Kidney epithelial cell (primary cell): ENCODE measurements at regions not wholly inside any gene's neighbourhood (a gene's known extent, or its start where the extent isn't known, plus 50 kb on each side); places are given as distances from the start of the nearest gene placed in this dataset.
A peak's percentile ranks its signal among the peaks of the same experiment; 100 is the strongest.

ENCODE experiments used
- DNase-seq: peaks from one replicate; pipeline ENCODE4 v3.0.0-alpha.2; 2010; ENCODE audit warnings: low read depth
- H3K27me3 ChIP-seq: 2 replicates; pipeline ENCODE4 v1.6.0; 2011; ENCODE audit warnings: low read length; ENCODE audit not compliant: control insufficient read depth, insufficient read depth
- H3K36me3 ChIP-seq: 2 replicates; pipeline ENCODE4 v1.5.1; 2011; ENCODE audit warnings: low read length; ENCODE audit not compliant: control insufficient read depth, insufficient read depth
- H3K4me3 ChIP-seq: 2 replicates; pipeline ENCODE4 v1.5.1; 2011; ENCODE audit warnings: low read depth, mild to moderate bottlenecking, control low read depth, low read length
- TF ChIP-seq, protein P1 (sequence below): IDR thresholded peaks from 2 replicates; pipeline ENCODE4 v1.5.1; 2011; ENCODE audit warnings: mild to moderate bottlenecking, moderate library complexity, low read length, control low read depth, inconsistent platforms; ENCODE audit not compliant: insufficient read depth, poor library complexity, severe bottlenecking

DNA sequence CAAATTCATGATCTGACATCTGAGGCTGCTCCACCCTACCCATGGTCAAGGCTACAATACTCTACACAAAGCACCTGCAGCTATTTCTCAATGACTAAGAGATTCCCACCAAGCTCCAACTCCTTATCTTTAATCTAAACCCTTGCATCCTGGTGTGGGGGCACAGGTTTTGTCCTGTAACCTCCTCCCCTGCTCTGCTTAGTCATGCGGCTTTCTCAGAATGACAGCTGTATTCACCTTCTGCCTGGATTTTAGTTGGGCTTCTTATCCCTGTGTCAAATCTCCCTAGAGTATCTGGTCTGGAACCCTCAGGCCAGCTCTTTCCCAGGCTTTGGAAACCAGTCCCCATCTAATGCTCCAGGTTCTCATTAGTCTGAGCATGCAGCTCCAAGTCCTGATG, 159.0 kb downstream of the BARHL2 start:
- DNase-seq: no peak
- H3K27me3 ChIP-seq: no peaks in the 10 kb centered on the region
- no peaks in the 10 kb centered on the region for H3K36me3 ChIP-seq
- TF ChIP-seq, protein P1, sequence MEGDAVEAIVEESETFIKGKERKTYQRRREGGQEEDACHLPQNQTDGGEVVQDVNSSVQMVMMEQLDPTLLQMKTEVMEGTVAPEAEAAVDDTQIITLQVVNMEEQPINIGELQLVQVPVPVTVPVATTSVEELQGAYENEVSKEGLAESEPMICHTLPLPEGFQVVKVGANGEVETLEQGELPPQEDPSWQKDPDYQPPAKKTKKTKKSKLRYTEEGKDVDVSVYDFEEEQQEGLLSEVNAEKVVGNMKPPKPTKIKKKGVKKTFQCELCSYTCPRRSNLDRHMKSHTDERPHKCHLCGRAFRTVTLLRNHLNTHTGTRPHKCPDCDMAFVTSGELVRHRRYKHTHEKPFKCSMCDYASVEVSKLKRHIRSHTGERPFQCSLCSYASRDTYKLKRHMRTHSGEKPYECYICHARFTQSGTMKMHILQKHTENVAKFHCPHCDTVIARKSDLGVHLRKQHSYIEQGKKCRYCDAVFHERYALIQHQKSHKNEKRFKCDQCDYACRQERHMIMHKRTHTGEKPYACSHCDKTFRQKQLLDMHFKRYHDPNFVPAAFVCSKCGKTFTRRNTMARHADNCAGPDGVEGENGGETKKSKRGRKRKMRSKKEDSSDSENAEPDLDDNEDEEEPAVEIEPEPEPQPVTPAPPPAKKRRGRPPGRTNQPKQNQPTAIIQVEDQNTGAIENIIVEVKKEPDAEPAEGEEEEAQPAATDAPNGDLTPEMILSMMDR: no peak
- H3K4me3 ChIP-seq: no peak overlapping the region

DNA sequence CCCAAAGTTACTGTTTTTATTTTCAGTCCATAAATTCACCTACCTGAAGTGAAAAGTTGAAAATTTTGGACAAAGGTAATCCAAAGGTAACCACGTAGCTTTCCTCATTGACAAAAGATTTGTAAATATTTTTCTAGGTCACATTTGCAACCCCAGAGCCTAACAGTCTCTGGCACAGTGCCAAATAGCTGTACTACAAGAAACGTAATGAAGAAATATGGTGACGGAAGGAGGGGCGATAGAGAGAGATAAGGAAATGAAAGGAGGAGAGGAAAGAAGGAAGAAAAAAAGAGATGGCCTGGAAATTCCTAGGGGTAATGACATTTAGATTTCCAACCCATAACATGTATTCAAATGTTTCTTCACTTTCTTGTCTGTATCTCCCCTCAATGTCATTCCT, 159.4 kb downstream of the BARHL2 start:
- DNase-seq: no peak
- TF ChIP-seq, protein P1: no peak
- no peaks in the 10 kb centered on the region for H3K27me3 ChIP-seq
- H3K36me3 ChIP-seq: no peaks in the 10 kb centered on the region
- H3K4me3 ChIP-seq: no peak overlapping the region

DNA sequence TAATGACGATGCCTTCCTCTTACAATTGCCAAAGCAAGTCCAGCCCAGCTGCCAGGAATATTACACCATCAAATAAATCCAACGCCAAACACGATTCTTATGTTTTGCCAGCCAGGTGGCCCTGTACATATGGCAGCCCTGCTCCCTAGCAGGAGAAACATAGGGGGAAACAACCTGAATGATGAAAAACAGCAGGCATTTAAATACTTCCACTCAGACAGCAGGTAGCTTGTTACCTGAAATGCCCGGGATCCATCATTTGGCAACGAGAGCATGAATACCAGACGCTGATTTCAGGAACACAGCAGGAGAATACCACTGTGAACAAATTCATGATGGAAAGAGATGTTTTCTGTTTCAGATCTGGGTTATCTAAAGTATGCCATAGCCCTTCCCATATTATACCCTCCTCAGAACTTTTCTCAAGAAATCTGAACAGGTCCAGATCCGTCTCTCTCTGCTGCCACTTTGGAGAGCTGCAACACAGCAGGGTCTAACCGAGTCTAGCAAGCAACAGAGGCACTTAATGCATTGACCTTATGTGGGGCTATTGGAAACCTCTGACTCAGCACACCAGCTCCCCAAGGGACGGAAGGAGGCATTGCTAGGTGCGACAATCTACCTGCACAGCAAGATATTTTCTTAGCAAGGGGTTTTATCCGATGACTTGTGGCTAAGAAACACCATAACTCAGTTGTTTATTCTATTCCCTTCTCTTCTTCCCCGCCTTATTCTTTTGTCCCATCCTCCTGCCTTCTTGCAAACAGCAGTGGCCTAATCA, 166.3 kb downstream of the BARHL2 start:
- no peak for DNase-seq
- Histone ChIP-seq H3K36me3 (no peaks in the 10 kb centered on the region), H3K27me3 (no peaks in the 10 kb centered on the region), H3K4me3 (no peak overlapping the region)
- TF ChIP-seq, protein P1: peak; percentile 4

DNA sequence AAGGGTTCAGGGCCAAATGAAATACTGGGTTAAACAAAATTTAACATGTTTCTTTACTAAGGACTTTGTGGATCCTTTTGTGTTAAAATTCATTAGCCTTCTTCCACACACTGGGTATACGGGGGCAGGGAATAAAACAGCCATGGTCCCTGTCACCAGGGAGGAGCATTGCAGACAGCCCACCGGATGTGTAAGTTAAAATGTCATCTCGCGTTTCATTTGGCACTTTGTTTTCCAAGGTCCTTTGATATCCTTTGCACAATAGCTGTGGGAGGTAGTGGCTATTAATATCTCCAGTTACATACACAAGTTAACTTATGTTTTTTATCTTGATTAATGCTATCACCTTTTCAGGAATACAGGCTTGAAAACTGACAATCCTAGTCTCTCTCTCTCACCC, 172.7 kb downstream of the BARHL2 start:
- Histone ChIP-seq H3K4me3 (no peak overlapping the region), H3K27me3 (no peaks in the 10 kb centered on the region), H3K36me3 (no peaks in the 10 kb centered on the region)
- DNase-seq: no peak
- TF ChIP-seq, protein P1: no peak

DNA sequence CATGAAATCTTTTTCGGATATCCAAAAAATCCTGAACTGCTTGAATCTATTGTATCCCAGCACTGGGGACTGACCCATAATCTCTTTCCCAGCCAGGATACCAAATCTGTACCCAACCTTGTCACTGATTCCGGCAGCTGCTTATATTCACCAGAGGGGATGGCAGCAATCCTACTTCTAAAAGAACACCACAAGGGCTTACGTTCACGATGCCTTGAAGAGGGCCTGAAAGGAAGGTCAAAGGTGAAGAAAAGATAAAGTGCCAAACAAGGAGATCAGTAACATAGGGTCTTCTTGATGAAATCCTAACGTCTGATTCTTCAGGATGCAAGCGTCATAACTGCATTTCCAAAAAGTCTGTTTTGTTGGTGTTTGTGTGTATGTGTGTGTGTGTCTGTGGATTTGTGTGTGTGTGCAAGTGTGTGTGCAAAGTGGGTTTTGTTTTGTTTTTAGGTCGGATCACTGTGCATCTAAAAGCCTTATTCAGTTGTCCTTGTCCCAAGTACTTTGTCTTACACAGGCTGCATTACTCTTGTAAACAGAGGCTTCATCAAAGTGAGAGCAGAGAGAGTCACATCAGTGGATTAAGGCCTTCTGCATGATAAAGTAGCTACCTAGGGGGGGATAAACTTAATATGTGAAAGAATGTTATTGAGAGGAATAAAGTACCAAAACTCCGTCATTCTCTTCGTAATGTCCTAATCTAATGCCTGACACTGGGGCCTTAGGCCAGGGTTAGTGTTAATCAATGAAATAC, 179.3 kb downstream of the BARHL2 start:
- Histone ChIP-seq H3K36me3 (no peaks in the 10 kb centered on the region), H3K4me3 (no peak overlapping the region), H3K27me3 (no peaks in the 10 kb centered on the region)
- DNase-seq: no peak
- TF ChIP-seq, protein P1: no peak
